ENCODE measurements at regions not wholly inside any gene's neighbourhood (a gene's known extent, or its start where the extent isn't known, plus 50 kb on each side); places are given as distances from the start of the nearest gene placed in this dataset.

GRCh38 chr2:57894381-57894780 lies 152.2 kb upstream of the VRK2 start:
- no peak for DNase-seq

GRCh38 chr2:57897920-57898319 lies 148.7 kb upstream of the VRK2 start:
- DNase-seq, result no peak

DNA sequence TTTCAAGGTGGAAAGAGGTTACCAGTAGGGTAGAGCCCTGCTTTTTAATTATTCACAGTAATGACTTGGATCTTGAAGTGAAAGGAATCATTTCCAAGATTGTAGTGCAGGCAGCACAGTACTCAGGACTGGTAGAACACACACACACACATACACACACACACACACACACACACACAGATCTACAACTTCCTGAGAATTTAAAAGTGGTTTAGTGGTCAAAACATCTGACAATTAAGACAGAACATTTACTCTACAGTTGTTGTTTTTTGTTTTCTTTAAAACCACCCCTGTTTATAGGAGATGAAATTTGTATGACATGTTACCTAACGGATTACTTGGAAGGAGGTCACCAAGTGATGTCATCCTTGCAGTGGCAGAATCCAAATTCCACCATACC lies 146.7 kb upstream of the VRK2 start:
- DNase-seq, result no peak

DNA sequence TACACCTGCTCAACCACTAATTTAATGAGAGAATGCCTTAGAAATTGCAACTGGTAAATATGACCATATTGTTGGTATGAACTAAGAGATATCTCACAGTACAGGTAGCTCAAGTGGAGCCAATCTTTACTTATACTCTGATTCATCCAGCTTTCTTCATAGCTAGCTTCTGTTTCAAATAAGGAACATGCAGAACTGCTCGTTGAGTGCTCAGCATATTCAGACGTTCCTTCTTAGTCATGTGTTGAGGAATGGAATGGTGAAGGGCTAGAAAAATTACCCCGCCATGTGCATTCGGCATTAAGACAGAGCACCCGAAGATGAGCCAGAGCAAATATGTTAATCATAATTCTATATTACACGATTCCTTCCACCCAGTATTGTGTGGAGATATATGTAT lies 144.0 kb upstream of the VRK2 start:
- no peak for DNase-seq

DNA sequence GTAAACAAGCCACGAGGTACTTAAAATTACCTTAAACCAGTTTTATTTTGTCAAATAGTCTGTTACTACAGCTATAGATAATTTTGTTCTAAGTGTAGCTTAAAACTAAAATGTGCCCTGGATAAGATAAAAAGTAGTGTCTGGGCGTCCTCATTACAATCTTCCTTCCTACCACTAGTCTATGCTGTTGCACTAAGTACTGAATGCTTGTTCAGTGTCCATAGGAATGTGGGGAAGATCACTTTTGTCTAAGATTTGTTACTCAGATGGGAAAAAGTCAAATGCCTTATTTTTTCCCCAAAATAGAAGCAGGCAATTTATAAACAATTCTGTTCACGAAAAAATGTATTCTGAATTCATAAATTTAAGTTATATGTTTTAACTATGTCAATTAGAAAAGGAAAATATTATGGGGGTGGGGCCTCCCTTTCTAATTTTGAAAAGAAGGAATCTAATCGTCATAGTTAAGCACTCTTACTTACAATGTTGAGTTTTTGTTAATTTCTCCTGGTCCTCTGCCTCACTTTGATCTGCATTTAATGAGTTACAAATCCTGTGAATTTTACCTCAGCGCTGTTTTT lies 140.4 kb upstream of the VRK2 start:
- DNase-seq, result no peak

DNA sequence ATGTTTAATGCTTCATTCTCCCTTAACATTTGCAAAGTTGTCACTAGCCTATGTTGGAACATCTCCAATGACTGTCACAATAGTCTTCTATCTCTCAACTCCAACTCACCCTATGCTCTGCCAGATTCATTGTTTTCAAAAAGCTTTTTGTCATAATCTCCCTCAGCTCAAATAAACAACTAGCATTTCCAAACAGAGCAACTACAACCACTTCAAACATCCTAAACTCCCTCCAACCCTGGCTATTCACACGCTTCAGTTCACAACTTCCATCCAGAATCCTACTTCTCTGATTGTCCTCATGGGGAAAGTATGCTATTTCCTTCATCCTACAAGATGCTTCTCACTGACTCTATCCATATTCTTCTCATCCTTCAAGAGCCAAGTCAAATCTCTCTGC lies 139.2 kb upstream of the VRK2 start:
- DNase-seq, result no peak

- no peak for DNase-seq
Observed at GRCh38 chr2:57908736-57909161, 137.9 kb upstream of the VRK2 start.

- DNase-seq, result no peak
Observed at GRCh38 chr2:57918126-57918525, 128.5 kb upstream of the VRK2 start.

DNA sequence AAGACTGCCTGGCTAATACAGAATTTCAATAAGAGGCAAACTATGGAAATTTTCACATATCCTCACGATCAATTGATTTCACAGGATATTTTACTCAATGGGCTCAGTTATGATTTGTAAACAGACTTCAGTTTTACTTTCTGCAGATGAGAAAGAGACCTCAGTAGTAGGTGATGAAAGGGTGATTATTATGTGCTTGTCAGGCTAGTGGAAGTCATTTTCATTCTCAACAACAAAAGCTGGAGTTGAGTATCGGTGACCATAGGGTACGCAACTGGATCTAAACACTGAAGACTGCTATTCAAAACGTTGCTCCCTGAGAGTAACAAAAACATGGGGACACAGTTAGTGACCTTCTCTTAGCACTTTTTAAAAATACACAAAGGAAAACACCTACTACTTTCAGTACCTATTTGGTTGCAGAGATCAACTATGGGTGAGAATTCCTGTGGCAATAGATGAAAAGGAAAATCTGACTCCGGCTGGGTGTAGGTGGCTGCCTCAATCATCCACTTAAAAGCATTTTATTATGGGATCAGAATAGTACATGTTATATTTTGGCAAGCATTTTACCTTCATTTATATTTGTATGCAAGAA lies 126.2 kb upstream of the VRK2 start:
- no peak for DNase-seq

GRCh38 chr2:57934659-57935058 lies 111.9 kb upstream of the VRK2 start:
- DNase-seq, result no peak

DNA sequence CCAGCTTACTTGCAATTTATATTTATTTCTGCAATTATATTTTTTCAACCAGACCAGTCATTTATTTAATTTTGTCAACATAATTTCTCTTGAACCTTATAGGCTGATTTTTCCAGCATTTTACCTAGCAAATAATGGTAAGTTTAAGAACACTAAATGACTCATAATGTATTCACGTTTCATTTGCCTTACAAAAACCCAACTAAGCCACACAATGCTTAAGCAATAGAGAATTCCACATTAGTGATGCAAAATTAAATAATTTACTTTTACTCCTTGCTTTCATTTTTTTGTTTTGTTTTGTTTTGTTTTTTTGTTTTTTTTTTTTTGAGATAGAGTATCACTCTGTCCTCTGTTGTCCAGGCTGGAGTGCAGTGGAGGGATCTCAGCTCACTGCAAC lies 110.4 kb upstream of the VRK2 start:
- no peak for DNase-seq

- DNase-seq, result no peak
Observed at GRCh38 chr2:57937456-57937855, 109.2 kb upstream of the VRK2 start.

- no peak for DNase-seq
Observed at GRCh38 chr2:57941816-57942215, 104.8 kb upstream of the VRK2 start.

- no peak for DNase-seq
Observed at GRCh38 chr2:57943315-57943714, 103.3 kb upstream of the VRK2 start.

- DNase-seq, result no peak
Observed at GRCh38 chr2:57947398-57947797, 99.2 kb upstream of the VRK2 start.

DNA sequence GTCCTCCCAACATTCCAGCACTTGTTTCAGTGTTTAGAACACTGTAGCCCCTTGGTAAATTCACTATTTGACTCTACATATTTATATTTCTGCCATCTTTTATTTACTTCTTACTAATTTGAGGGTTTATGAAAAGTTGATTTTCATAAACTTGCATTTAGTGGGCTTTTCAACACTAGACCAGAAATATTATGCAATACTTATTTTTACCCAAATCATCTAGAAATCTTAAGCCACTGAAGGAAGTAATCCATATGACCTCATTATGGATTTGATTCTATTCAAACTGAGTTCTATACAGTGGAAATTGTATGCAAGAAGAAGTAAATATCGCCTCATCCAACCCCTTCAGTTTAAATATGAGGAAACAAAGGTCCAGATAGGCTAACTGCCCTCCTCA lies 92.6 kb upstream of the VRK2 start:
- no peak for DNase-seq

DNA sequence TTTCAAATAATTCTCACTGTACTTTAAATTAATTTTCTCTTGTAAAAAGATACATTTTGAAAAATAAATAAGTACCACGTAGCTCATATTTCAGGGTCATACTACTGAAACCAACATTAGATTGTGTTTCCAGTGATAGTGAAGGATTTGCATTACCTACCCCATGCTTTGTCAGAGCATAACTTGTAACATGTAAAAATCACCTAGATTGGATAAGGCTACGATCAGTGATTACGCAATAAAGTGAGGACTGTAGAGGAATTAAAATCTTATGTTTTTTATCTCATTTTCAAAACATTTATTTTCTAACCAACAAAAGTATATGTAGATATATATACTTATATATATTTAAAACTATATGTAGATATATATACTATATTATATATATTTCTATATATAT lies 89.4 kb upstream of the VRK2 start:
- DNase-seq, result no peak

GRCh38 chr2:57959390-57959789 lies 87.2 kb upstream of the VRK2 start:
- no peak for DNase-seq

DNA sequence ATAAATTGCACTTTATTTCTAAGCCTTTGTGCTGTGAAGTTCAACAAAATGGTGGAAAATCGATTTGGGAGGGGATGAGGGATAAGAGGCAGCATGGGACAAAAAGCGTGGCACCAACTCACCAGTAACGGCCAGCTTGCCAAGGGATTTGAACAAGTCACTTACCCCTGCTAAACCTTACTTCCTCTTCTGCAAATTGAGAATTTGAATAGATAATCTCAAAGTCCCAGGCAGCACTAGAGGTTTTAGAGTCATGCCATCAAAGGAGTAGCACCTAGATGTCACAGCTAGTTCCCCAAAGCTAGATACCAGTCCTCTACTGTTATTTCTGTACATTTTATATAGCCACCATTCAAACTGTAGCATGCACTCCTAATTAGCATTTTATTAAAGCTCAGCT lies 83.7 kb upstream of the VRK2 start:
- DNase-seq, result no peak

- DNase-seq, result no peak
Observed at GRCh38 chr2:57965219-57965618, 81.4 kb upstream of the VRK2 start.

GRCh38 chr2:57965961-57966360 lies 80.6 kb upstream of the VRK2 start:
- no peak for DNase-seq

- no peak for DNase-seq
Observed at GRCh38 chr2:57973621-57974186, 72.9 kb upstream of the VRK2 start.

- no peak for DNase-seq
Observed at GRCh38 chr2:57979158-57979557, 67.4 kb upstream of the VRK2 start.

- no peak for DNase-seq
Observed at GRCh38 chr2:57981083-57981768, 65.4 kb upstream of the VRK2 start.

Measured in NCI-H1436 treated with DMSO at 0.1 percent for 48 hours (cell line).